Right hindlimb (tissue), 1 donor: ENCODE measurements at regions not wholly inside any gene's neighbourhood (a gene's known extent, or its start where the extent isn't known, plus 50 kb on each side); places are given as distances from the start of the nearest gene placed in this dataset.

Experiments
- DNase-seq: peaks from one replicate; pipeline ENCODE4 v3.0.0-alpha.2; 2018

GRCh38 chr15:77698481-77698880, 65.8 kb upstream of the LINGO1 start:
- no peak for DNase-seq

GRCh38 chr15:77697893-77698292, 65.2 kb upstream of the LINGO1 start:
- no peak for DNase-seq

DNA sequence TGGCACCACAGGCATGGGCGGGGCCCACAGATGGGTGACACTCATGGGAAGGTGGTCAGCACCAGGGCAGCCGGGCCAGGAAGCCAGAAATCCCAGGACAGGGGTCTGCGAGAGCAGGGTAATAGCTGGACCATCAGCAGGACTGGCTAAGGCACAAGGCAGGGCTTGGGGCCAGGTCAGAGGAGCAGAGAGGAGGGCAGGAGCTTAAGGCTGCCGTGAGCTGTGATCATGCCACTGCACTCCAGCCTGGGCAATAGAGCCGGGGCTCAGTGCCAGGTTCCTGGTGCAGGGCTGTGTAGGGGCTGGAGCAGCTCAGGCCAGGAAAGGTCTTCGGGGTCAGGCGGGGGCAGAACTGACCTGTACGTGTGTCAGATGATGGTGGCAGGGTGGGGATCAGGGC, 64.2 kb upstream of the LINGO1 start:
- DNase-seq, result no peak

DNA sequence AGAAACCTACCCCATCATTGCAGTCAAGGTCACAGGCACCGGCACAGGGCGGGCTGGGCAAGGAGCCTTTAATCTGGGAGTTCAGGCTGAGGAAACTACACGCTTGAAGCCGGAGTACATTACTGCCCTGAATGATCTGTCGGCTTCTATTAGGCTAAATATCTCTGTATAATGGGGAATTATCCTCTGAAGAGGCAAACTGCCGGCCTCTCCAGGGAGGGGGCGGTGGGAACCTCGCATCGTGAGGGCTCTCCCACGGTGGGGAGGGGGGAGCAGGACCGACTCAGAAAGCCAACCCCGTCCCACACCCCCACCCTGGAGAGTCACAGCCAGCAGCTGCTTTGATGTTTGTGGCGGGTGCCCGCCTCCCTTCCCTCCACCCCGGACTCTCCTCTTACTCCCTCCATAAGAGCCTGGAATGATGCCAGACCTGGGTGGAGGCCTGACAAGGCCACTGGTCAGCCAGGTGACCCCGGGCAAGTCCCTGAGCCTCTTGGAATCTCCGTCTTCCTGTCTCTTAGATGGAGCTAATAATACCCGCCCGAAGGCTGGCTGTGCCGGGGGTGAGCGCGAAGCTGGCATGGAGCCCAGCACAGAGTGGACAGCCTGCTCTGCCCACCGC, 63.4 kb upstream of the LINGO1 start:
- no peak for DNase-seq

GRCh38 chr15:77695548-77695947, 62.8 kb upstream of the LINGO1 start:
- no peak for DNase-seq

DNA sequence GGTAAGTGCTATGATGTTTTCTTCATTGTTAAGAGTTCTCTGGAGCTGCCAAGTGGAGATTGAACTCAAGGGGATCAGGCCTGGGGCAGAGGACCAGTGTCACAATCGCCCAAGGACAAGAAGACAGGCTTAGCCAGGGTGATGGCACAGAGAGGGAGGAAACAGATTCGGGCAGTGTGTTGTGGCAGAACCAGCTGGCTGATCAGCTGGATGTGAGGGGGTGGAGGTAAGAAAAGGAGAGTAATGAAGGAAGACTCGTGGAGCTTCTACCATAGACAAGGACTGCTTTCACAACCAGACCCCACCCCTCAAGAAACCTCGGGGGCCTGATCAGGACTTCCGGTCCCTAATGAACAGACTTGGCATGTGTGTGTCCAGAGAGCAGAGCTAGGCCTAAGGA, 60.9 kb upstream of the LINGO1 start:
- DNase-seq, result no peak

GRCh38 chr15:77692614-77693013, 59.9 kb upstream of the LINGO1 start:
- DNase-seq, result no peak

GRCh38 chr15:77691607-77692006, 58.9 kb upstream of the LINGO1 start:
- DNase-seq, result no peak

DNA sequence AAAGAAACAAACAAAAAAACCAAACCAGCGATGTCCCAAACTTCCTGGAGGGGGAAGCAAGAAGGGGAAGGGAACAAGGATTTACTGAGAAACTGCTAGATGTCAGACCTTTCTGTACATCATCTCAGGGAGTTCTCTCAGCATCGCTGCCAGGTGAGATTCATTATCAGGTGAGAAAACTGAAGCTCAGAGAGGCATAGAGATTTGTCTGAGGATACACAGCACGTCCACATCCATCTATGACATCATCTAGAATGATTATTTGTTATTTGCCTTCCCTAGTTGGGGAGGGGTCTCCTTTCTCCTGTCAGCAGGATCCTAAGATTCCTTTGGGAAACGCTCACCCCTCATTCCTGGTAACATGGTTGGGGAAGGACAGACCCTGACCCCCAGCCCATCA, 57.1 kb upstream of the LINGO1 start:
- DNase-seq, result no peak

DNA sequence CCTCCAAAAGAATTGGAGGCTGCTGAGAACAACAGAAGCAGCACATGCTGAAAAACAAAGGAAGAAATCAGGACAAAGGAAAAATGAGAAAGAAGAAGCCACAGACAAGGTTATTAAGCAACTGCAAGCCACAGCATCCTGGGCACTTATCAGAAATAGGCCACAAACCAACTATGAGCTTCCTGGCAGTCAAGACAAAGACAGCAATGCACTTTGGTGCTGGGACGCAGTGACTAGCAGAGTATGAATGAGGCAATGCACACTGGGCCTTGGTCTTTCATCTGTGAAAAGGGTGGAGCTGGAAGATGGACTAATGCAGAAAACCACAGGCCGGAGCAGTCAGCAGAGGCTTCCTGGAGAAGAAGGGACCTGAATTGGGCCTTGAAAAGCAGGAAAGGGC, 56.0 kb upstream of the LINGO1 start:
- no peak for DNase-seq

DNA sequence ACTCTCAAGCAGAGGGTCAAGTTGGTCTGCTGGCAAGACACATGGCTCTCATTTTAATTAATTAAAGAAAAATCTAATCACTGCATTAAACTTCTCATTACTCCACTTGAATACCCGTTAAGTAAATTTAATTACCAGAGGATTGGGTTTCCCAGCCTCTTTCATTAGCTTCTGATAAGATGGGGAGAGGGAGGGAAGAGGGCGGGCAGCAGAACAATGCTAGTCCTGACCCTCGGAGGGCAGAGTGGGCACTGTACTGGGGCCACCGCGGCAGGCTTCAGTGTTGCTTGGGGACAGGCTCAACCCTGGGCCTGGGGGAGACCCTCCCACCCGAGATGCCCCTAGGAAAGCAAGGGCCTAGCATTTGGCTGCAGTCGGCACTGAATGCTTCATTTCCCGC, 55.6 kb upstream of the LINGO1 start:
- DNase-seq, result no peak

GRCh38 chr15:77685082-77685815, 52.5 kb upstream of the LINGO1 start:
- DNase-seq, result no peak

GRCh38 chr15:77684341-77685081, 51.8 kb upstream of the LINGO1 start:
- DNase-seq, result no peak

DNA sequence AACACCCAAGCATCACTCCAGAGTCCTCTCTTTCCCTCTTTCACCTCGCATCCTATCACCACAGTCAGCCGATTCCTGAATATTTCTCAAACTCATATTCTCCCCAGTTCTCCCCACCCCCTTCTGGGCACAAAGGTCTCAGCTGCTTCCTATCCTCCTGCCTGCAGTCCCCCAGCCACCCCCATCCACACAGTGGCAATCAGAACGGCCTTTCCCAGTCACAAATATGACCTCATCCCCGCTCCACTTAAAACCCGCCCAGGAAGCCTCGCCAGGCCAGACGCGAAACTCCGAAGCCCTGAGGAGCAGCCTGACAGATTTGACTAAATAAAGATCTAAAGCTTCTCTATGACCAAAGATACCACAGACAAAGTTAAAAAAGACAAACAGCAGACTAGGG, 49.9 kb upstream of the LINGO1 start:
- DNase-seq, result no peak
